ENCODE measurements at regions not wholly inside any gene's neighbourhood (a gene's known extent, or its start where the extent isn't known, plus 50 kb on each side); places are given as distances from the start of the nearest gene placed in this dataset.

DNA sequence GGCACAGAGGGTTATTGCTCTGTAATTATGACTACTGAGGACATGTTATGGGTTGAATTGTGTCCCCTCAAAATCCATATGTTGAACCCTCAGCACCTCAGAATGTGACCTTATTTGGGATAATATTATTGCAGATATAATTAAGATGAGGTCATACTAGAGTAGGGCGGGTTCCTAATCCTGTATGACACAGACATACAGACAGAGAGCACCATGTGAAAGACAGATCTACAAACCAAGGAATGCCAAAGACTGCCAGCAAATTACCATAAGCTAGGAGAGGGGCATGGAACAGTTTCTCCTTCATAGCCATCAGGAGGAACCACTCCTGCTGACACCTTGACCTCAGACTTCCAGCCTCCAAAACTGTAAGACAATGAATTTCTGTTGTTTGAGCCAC, 115.2 kb upstream of the OTUD4 start:
- Histone ChIP-seq H3K36me3 (ENCODE audit: low read depth) (no peaks in the 10 kb centered on the region), H3K4me3 (no peak overlapping the region), H3K4me2 (no peak overlapping the region), H3K9me3 (ENCODE audit: insufficient read depth, low read depth) (no peaks in the 10 kb centered on the region), H3F3A (ENCODE audit: insufficient read depth, low read depth) (no peaks in the 10 kb centered on the region), H4K20me1 (ENCODE audit: insufficient read depth) (no peaks in the 10 kb centered on the region), H3K4me1 (replicated peaks; ENCODE audit: insufficient read depth) (no peaks in the 10 kb centered on the region), H3K79me2 (ENCODE audit: low read depth) (no peaks in the 10 kb centered on the region), H3K27me3 (ENCODE audit: insufficient read depth, low read depth) (no peaks in the 10 kb centered on the region), H3K27ac (no peak overlapping the region), H2AFZ (no peak overlapping the region), H3K9me2 (ENCODE audit: insufficient read depth) (no peaks in the 10 kb centered on the region)
- intact Hi-C loops (cut with micrococcal nuclease; ENCODE audit: unreplicated experiment), result no loop called here
- ChIA-PET POLR2A (ENCODE audit: unreplicated experiment) (no interaction called here), CTCF (no interaction called here)
- TF ChIP-seq, protein P1, sequence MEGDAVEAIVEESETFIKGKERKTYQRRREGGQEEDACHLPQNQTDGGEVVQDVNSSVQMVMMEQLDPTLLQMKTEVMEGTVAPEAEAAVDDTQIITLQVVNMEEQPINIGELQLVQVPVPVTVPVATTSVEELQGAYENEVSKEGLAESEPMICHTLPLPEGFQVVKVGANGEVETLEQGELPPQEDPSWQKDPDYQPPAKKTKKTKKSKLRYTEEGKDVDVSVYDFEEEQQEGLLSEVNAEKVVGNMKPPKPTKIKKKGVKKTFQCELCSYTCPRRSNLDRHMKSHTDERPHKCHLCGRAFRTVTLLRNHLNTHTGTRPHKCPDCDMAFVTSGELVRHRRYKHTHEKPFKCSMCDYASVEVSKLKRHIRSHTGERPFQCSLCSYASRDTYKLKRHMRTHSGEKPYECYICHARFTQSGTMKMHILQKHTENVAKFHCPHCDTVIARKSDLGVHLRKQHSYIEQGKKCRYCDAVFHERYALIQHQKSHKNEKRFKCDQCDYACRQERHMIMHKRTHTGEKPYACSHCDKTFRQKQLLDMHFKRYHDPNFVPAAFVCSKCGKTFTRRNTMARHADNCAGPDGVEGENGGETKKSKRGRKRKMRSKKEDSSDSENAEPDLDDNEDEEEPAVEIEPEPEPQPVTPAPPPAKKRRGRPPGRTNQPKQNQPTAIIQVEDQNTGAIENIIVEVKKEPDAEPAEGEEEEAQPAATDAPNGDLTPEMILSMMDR (conservative IDR thresholded peaks at IDR 0.05), result no peak
- no peak for TF ChIP-seq EZH2 (IDR thresholded peaks at IDR 0.05; ENCODE audit: low read depth)
- BruUV-seq (replicated peaks), result no TSS peak
- DNase-seq, result no peak

DNA sequence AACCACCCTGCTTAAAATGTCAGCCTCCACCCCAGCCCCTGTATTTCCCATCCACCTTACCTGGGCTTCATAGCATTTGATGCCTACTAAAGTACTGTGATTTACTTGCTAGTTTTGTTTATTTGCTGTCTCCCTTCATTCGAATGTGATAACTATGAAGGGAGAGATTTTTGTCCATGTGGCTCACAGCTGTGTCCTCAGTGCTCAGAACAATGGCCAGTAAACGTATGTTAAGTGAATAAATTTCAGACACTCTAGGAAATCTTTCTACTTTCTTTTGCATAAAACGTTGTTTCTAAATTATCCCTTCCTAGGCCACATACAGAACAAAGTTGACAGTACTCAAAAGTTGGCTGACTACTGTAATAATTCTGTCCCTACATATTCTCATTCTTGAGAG, 114.7 kb upstream of the OTUD4 start:
- H3K4me3 ChIP-seq, result no peak overlapping the region
- no TSS peak for BruUV-seq (replicated peaks)
- H3K9me3 ChIP-seq (ENCODE audit: insufficient read depth, low read depth), result no peaks in the 10 kb centered on the region
- H2AFZ ChIP-seq, result no peak overlapping the region
- no peak overlapping the region for H3K4me2 ChIP-seq
- H3K27me3 ChIP-seq (ENCODE audit: insufficient read depth, low read depth), result no peaks in the 10 kb centered on the region
- ChIA-PET POLR2A (ENCODE audit: unreplicated experiment) (no interaction called here), CTCF (no interaction called here)
- no peaks in the 10 kb centered on the region for H3K9me2 ChIP-seq (ENCODE audit: insufficient read depth)
- DNase-seq, result no peak
- no peaks in the 10 kb centered on the region for H4K20me1 ChIP-seq (ENCODE audit: insufficient read depth)
- no peaks in the 10 kb centered on the region for H3F3A ChIP-seq (ENCODE audit: insufficient read depth, low read depth)
- no peak overlapping the region for H3K27ac ChIP-seq
- intact Hi-C loops (cut with micrococcal nuclease; ENCODE audit: unreplicated experiment), result no loop called here
- no peaks in the 10 kb centered on the region for H3K79me2 ChIP-seq (ENCODE audit: low read depth)
- no peaks in the 10 kb centered on the region for H3K36me3 ChIP-seq (ENCODE audit: low read depth)
- TF ChIP-seq, protein P1 (conservative IDR thresholded peaks at IDR 0.05), result no peak
- TF ChIP-seq EZH2 (IDR thresholded peaks at IDR 0.05; ENCODE audit: low read depth), result no peak
- H3K4me1 ChIP-seq (replicated peaks; ENCODE audit: insufficient read depth), result no peaks in the 10 kb centered on the region

DNA sequence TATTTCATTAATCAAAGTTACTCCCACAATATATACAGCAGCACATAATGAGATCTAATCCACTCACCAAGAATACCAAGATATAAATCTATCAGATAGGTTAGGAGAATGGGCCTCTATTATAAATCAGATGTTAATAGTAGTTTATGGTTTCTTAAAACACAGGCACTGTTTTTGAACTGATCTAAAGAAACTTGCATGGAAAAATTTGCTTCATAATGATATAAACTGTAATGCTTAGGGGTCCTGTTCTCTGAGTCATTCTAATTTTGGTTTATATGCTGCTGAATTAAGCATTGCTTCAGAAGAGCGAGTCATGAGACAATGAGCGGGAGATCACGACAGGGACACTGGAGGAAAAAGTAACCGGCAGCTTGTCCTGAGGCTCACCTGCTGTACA, 113.3 kb upstream of the OTUD4 start:
- TF ChIP-seq EZH2 (IDR thresholded peaks at IDR 0.05; ENCODE audit: low read depth), result no peak
- TF ChIP-seq, protein P1 (conservative IDR thresholded peaks at IDR 0.05), result no peak
- DNase-seq, result no peak

More for the DNA sequence above, 113.3 kb upstream of the OTUD4 start:
- Histone ChIP-seq H3K4me3 (no peak overlapping the region), H3K27me3 (ENCODE audit: insufficient read depth, low read depth) (no peaks in the 10 kb centered on the region), H2AFZ (no peak overlapping the region), H3F3A (ENCODE audit: insufficient read depth, low read depth) (no peaks in the 10 kb centered on the region), H3K9me2 (ENCODE audit: insufficient read depth) (no peaks in the 10 kb centered on the region), H3K79me2 (ENCODE audit: low read depth) (no peaks in the 10 kb centered on the region), H3K27ac (no peak overlapping the region), H3K4me2 (no peak overlapping the region), H3K4me1 (replicated peaks; ENCODE audit: insufficient read depth) (no peaks in the 10 kb centered on the region), H3K9me3 (ENCODE audit: insufficient read depth, low read depth) (no peaks in the 10 kb centered on the region), H4K20me1 (ENCODE audit: insufficient read depth) (no peaks in the 10 kb centered on the region), H3K36me3 (ENCODE audit: low read depth) (no peaks in the 10 kb centered on the region)
- no TSS peak for BruUV-seq (replicated peaks)
- POLR2A ChIA-PET (ENCODE audit: unreplicated experiment), result no interaction called here
- intact Hi-C loops (cut with micrococcal nuclease; ENCODE audit: unreplicated experiment), result no loop called here
- CTCF ChIA-PET, result no interaction called here
